ENCODE measurements at regions not wholly inside any gene's neighbourhood (a gene's known extent, or its start where the extent isn't known, plus 50 kb on each side); places are given as distances from the start of the nearest gene placed in this dataset.

DNA sequence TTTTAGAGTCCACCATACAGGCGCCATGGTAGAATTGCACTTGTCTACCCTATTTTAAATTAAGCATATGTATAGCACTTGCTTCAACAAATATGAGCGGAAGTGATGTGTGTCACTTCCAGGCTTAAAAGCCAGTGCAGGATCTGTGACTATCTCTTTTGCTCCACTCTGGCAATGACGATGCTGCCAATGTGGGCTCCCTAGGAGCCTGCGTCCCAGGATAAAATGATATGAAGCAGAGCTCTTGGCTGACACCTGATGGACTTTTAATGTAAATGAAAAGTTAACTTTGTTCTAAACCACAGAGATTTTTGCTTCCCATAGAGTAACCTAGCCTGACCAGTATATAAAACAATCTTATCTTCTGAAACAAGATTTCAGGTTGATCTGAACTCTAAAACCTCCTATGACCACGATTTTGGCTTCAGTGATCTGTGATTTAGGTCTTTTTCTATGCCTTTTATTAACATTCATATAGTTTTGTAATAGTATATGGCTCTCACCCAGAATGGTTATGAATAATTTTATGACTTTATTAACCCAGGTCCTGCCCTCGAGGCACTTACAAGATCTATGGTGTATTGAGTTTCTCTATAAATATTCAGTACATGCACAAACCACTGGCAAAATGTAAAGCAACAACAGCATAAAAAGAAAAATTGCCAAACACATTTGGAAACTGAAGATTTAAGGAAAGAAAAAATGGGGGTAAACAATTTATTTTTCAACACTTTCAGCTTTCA is 422.5 kb upstream of the PIK3C3 start:
- Histone ChIP-seq H3K36me3 (no peaks in the 10 kb centered on the region), H3K4me1 (ENCODE audit: control insufficient read depth in 1 of 2, low read depth in 2 of 2) (no peaks in the 10 kb centered on the region), H3K9me3 (no peaks in the 10 kb centered on the region), H3K27ac (no peak overlapping the region), H3K27me3 (replicated peaks; ENCODE audit: insufficient read depth) (no peaks in the 10 kb centered on the region), H3K4me3 (no peak overlapping the region)
- DNase-seq (ENCODE audit: low spot score) (no peak), ATAC-seq (ENCODE audit: insufficient number of reproducible peaks, low FRiP score, low read depth) (no peak)
- TF ChIP-seq, protein P1, sequence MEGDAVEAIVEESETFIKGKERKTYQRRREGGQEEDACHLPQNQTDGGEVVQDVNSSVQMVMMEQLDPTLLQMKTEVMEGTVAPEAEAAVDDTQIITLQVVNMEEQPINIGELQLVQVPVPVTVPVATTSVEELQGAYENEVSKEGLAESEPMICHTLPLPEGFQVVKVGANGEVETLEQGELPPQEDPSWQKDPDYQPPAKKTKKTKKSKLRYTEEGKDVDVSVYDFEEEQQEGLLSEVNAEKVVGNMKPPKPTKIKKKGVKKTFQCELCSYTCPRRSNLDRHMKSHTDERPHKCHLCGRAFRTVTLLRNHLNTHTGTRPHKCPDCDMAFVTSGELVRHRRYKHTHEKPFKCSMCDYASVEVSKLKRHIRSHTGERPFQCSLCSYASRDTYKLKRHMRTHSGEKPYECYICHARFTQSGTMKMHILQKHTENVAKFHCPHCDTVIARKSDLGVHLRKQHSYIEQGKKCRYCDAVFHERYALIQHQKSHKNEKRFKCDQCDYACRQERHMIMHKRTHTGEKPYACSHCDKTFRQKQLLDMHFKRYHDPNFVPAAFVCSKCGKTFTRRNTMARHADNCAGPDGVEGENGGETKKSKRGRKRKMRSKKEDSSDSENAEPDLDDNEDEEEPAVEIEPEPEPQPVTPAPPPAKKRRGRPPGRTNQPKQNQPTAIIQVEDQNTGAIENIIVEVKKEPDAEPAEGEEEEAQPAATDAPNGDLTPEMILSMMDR (IDR thresholded peaks at IDR 0.05), result no peak

DNA sequence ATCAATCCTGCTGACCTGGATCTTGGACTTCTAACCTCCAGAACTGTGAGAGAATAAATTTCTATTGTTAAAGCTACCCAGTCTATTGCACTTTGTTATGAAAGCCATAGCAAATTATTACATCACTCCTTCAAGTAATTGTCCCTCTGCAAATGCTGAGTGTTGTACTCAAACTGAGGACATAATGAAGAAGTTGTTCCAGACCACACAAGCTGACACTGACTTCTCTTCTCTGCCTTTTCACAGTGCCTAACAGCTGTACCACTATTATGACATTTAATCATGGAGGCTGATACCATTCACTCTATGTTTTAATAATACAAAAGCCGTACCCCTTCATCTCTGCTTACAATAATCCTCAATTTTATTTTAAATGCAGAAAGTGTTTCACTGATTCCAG is 424.1 kb upstream of the PIK3C3 start:
- TF ChIP-seq, protein P1 (IDR thresholded peaks at IDR 0.05), result no peak
- Histone ChIP-seq H3K27ac (no peak overlapping the region), H3K27me3 (replicated peaks; ENCODE audit: insufficient read depth) (no peaks in the 10 kb centered on the region), H3K9me3 (no peaks in the 10 kb centered on the region), H3K36me3 (no peaks in the 10 kb centered on the region), H3K4me3 (no peak overlapping the region), H3K4me1 (ENCODE audit: control insufficient read depth in 1 of 2, low read depth in 2 of 2) (no peaks in the 10 kb centered on the region)
- ATAC-seq (ENCODE audit: insufficient number of reproducible peaks, low FRiP score, low read depth), result no peak
- no peak for DNase-seq (ENCODE audit: low spot score)

DNA sequence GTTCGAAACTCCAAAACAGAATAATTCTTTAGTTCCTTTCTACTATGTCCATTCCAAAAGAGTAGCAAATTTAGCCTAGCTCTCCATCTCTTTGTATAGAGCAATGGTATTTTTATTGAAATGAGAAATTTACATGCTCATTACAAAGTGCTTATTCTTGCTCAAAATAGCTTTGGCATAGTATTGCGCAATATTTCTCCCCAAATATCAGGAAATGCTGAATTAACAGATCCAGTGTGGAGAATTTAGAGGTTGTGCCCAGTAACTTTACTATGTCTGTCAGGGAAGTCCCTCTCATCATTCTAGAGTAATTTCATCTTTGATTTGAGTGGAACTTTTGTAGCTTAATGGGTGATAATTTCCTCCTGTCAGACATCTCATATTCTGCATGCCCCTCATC is 425.9 kb upstream of the PIK3C3 start:
- DNase-seq (ENCODE audit: low spot score) (no peak), ATAC-seq (ENCODE audit: insufficient number of reproducible peaks, low FRiP score, low read depth) (no peak)
- Histone ChIP-seq H3K36me3 (no peaks in the 10 kb centered on the region), H3K9me3 (no peaks in the 10 kb centered on the region), H3K4me1 (ENCODE audit: control insufficient read depth in 1 of 2, low read depth in 2 of 2) (no peaks in the 10 kb centered on the region), H3K27me3 (replicated peaks; ENCODE audit: insufficient read depth) (no peaks in the 10 kb centered on the region), H3K27ac (no peak overlapping the region), H3K4me3 (no peak overlapping the region)
- TF ChIP-seq, protein P1 (IDR thresholded peaks at IDR 0.05), result no peak

DNA sequence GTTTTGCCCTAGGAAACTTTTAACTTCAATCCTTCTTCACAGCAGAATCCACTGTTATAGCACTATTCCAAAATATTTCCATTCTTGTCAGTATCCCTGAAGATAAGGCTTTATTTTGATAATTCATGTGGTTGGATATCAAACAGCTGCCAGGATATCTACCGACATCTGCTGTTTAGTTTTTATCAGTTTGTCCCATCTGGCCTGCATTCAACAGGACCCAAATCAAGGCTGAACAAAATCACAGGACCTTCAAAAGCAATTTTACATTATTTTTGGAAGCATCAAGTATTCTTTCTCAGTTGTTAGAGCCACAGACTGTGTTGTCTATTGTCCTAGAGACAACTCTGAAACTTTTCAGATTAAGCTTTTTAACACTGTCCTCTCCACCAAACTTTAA is 429.0 kb upstream of the PIK3C3 start:
- no peaks in the 10 kb centered on the region for H3K27me3 ChIP-seq (replicated peaks; ENCODE audit: insufficient read depth)
- H3K9me3 ChIP-seq, result no peaks in the 10 kb centered on the region
- H3K27ac ChIP-seq, result no peak overlapping the region
- TF ChIP-seq, protein P1 (IDR thresholded peaks at IDR 0.05), result no peak
- H3K4me3 ChIP-seq, result no peak overlapping the region
- no peaks in the 10 kb centered on the region for H3K4me1 ChIP-seq (ENCODE audit: control insufficient read depth in 1 of 2, low read depth in 2 of 2)
- ATAC-seq (ENCODE audit: insufficient number of reproducible peaks, low FRiP score, low read depth) (no peak), DNase-seq (ENCODE audit: low spot score) (no peak)
- no peaks in the 10 kb centered on the region for H3K36me3 ChIP-seq

DNA sequence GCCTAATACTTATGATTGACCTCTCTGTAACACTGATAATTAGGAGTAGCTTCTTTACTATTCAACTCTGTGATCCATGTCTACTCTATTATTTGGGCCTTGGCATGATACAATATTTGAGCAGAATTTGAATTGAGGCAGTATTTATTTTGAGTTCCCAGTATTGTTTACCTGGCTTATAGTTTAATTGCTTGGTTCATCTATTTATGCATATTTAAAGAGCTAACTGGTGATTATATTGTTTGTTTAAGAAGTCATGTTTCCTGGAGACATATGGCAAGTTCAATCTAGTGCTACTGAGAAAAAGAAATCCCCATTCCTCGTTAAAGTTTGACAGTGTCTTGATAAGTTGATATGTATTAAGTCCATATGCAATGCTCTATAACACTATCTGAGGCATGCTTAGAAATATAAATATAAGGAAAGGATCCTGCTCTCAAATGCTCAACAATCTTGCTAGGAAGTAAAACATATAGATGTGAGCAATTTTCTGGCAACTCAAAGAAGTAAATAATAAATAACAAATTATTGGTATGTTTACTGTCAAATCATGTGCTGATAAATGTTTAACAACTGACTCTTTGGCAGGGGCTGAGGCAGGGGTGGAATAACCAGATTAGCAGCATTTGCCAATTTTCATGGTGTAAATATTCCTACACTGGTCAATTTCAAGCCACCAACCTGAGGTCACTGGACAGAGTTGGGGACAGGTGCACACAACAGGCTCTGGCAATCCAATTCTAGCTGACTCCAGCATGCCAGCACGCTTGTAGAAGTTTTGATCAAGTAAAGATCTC is 430.2 kb upstream of the PIK3C3 start:
- no peaks in the 10 kb centered on the region for H3K9me3 ChIP-seq
- no peak overlapping the region for H3K27ac ChIP-seq
- no peaks in the 10 kb centered on the region for H3K4me1 ChIP-seq (ENCODE audit: control insufficient read depth in 1 of 2, low read depth in 2 of 2)
- TF ChIP-seq, protein P1 (IDR thresholded peaks at IDR 0.05), result no peak
- H3K36me3 ChIP-seq, result no peaks in the 10 kb centered on the region
- ATAC-seq (ENCODE audit: insufficient number of reproducible peaks, low FRiP score, low read depth) (no peak), DNase-seq (ENCODE audit: low spot score) (no peak)
- H3K27me3 ChIP-seq (replicated peaks; ENCODE audit: insufficient read depth), result no peaks in the 10 kb centered on the region
- H3K4me3 ChIP-seq, result no peak overlapping the region
